GM12892 (cell line): ENCODE measurements at regions not wholly inside any gene's neighbourhood (a gene's known extent, or its start where the extent isn't known, plus 50 kb on each side); places are given as distances from the start of the nearest gene placed in this dataset.

Experiments
- POLR2AphosphoS5 ChIP-seq: IDR thresholded peaks from 2 replicates; pipeline ENCODE4 v1.6.1; 2011; ENCODE audit warnings: low read depth, low read length, control low read depth
- TAF1 ChIP-seq: IDR thresholded peaks from 2 replicates; pipeline ENCODE4 v1.6.1; 2011; ENCODE audit warnings: low read depth, mild to moderate bottlenecking, control low read depth, low read length, borderline replicate concordance

- TF ChIP-seq TAF1 (no peak), POLR2AphosphoS5 (no peak)
These were observed 524.0 kb upstream of the ID2 start for GRCh38 chr2:8157621-8158430.
